GM06990 (cell line): ENCODE measurements at regions not wholly inside any gene's neighbourhood (a gene's known extent, or its start where the extent isn't known, plus 50 kb on each side); places are given as distances from the start of the nearest gene placed in this dataset.

Source experiments
- DNase-seq: peaks from one replicate; pipeline ENCODE4 v3.0.0-alpha.2; 2011; ENCODE audit not compliant: insufficient read length; ENCODE audit errors: extremely low read depth
- H3K27me3 ChIP-seq: replicated peaks from 2 replicates; pipeline ENCODE4 v1.6.0; 2011; ENCODE audit warnings: low read length; ENCODE audit not compliant: control insufficient read depth, insufficient read depth
- H3K36me3 ChIP-seq: 2 replicates; pipeline ENCODE4 v1.5.1; 2011; ENCODE audit warnings: low read length; ENCODE audit not compliant: control insufficient read depth, insufficient read depth
- H3K4me3 ChIP-seq: replicated peaks from 2 replicates; pipeline ENCODE4 v1.5.1; 2011; ENCODE audit warnings: low read depth, mild to moderate bottlenecking, control low read depth, low read length
- TF ChIP-seq, protein P1 (sequence below): IDR thresholded peaks from 2 replicates; pipeline ENCODE4 v1.5.1; 2011; ENCODE audit warnings: low read length, control low read depth, mild to moderate bottlenecking, inconsistent platforms; ENCODE audit not compliant: insufficient read depth, poor library complexity, severe bottlenecking

DNA sequence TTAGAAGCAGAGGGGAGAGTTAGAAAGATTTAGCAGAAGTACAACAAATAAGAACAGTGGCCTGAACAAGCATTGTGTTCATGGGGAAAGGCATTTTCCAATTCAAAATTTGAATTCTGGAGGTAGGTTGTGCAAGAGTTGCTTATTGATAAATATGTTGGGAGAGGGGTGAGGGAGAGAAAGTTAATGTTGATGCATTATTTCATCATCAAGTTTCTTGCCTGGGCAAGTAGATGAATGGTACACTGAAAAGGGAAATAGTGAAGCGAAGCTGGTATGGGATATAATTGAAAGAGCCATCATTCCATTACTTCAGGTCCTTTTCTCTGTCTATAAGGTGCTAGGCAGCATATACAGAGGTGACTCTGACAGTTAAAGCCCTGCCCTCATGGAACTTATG lies 288.9 kb upstream of the GBE1 start:
- no peaks in the 10 kb centered on the region for H3K36me3 ChIP-seq
- H3K4me3 ChIP-seq, result no peak overlapping the region
- DNase-seq, result no peak
- TF ChIP-seq, protein P1, sequence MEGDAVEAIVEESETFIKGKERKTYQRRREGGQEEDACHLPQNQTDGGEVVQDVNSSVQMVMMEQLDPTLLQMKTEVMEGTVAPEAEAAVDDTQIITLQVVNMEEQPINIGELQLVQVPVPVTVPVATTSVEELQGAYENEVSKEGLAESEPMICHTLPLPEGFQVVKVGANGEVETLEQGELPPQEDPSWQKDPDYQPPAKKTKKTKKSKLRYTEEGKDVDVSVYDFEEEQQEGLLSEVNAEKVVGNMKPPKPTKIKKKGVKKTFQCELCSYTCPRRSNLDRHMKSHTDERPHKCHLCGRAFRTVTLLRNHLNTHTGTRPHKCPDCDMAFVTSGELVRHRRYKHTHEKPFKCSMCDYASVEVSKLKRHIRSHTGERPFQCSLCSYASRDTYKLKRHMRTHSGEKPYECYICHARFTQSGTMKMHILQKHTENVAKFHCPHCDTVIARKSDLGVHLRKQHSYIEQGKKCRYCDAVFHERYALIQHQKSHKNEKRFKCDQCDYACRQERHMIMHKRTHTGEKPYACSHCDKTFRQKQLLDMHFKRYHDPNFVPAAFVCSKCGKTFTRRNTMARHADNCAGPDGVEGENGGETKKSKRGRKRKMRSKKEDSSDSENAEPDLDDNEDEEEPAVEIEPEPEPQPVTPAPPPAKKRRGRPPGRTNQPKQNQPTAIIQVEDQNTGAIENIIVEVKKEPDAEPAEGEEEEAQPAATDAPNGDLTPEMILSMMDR, result no peak
- H3K27me3 ChIP-seq, result no peaks in the 10 kb centered on the region

DNA sequence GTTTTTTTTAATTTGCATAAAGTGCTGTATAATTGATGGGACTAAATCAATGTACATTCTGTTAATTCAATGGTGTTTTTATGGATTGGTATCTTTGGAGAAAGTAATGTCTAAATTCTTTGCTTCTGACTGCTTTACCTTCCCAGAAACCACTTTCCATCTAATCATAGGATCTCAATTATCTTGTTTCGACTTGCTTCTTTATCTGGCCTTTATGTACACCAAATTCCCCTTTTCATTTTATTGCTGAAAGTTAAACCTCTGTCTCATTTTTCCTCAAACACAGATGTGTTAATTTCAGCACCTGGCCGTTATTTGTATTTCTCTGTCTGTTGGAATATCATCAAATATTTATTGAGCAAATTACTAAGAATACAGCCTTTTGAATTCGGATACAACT lies 287.3 kb upstream of the GBE1 start:
- Histone ChIP-seq H3K4me3 (no peak overlapping the region), H3K36me3 (no peaks in the 10 kb centered on the region), H3K27me3 (no peaks in the 10 kb centered on the region)
- no peak for DNase-seq
- TF ChIP-seq, protein P1, result no peak

DNA sequence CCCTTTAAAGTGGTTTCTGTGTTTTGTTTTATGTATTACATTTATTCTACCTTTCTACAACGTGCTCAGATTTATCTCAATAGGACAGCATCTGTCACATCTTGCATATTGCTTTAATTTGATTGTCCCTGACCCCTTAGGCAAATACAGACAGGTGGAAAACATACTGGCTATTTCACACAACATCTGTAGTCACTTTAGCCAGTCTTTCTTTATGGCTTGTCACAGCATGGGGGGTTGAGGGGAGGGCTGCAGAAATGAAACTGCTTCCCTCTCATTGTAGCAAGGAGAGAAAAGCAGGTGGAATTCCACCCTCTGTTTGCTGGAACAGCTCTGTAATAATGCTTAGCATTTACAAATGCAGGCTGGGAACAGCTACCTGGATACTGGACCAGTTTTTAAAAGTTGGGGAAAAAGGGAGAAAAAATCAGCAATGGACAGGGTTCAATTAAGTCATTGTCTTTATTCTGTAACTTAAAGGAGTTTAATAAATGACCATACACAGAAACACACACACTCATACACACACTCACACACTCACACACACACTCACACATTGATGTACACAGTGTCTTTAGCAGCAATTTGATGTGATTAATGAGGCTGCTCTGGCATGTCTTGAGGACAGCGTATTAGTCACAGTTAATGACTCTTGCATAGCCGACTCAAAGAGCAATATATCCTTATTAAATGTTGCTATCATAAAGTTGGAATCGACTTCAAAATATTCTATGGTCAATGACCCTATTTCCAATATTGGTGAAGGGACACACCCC lies 283.7 kb upstream of the GBE1 start:
- H3K27me3 ChIP-seq, result no peaks in the 10 kb centered on the region
- DNase-seq, result no peak
- TF ChIP-seq, protein P1, result no peak
- H3K36me3 ChIP-seq, result no peaks in the 10 kb centered on the region
- H3K4me3 ChIP-seq, result no peak overlapping the region

DNA sequence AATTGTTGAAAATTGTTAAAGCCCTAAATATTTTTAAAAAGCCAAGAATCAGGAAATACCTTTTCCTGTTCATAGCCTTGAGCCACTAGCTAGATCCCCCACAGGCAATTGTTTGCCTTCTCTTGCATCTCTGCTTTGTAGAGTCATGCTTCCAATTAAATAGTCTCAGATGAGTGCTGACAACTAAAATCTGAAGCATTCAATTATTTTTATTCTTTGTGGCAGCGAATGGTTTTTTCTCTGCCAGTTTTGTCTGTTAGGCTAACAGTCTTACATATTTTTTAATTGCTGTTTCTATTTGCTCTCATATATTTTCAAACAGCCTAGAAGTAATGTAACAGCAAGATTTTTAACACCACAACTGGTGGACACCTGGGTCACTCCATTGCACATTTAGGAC lies 277.1 kb upstream of the GBE1 start:
- Histone ChIP-seq H3K4me3 (no peak overlapping the region), H3K27me3 (no peaks in the 10 kb centered on the region), H3K36me3 (no peaks in the 10 kb centered on the region)
- TF ChIP-seq, protein P1, result no peak
- DNase-seq, result peak; percentile 6

DNA sequence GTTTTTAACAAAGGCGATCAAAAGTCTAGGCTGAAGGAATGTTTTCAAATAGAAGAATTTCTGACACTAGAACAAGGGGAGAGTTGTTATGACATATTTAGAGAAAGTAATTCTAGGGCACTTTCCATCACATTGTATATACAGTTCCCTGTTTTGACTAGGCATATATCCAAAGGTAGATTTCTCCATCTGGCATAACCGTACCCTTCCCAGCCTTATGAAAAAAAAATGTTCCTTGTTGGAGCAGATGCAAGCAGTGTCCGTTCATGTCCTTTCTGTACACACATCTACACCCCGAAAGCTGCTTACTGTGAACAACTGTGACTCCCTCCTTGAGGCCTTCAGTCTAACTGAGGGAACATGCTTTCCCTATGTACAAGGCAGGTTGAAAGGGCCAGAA lies 271.7 kb upstream of the GBE1 start:
- no peak for DNase-seq
- Histone ChIP-seq H3K36me3 (no peaks in the 10 kb centered on the region), H3K4me3 (no peak overlapping the region), H3K27me3 (no peaks in the 10 kb centered on the region; the same call in 1 of the 2 replicates)
- TF ChIP-seq, protein P1, result no peak
